ENCODE measurements at regions not wholly inside any gene's neighbourhood (a gene's known extent, or its start where the extent isn't known, plus 50 kb on each side); places are given as distances from the start of the nearest gene placed in this dataset.

DNA sequence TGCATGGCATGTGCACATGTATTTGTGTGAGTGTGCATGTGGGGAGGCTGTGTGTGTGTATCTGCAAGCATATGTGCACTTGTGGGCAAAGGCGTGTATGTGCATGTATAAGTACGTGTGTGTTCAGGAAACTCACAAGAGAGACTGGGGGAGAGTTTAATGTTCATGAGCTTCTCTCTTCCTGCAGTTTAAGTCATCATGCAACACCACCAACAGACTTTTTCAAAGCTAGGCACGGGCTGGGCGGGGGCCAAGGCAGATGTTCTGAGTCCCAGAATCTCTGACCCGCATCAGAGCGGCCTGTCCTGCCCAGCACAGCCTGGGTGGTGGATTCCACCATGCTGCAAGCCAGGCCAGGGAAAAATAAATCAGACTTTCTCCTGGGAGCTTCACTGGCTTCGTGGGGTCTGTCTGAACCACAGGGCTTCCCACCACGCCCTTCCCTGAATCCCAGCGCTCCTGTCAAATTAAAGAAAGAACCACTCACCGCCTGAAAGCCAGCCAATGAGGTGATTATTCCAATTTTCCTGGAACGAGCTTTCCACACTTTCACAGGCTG, 75.7 kb downstream of the PITPNM2 start:
- TF ChIP-seq EZH2 (IDR thresholded peaks at IDR 0.05; ENCODE audit: insufficient read depth, poor library complexity, severe bottlenecking), result no peak
- TF ChIP-seq EZH2phosphoT487 (IDR thresholded peaks at IDR 0.05; ENCODE audit: insufficient read depth, low read depth), result no peak

Data from GM23248 (cell line).